Stimulated activated naive CD8-positive, alpha-beta T cell treated with anti-CD3 and anti-CD28 coated beads, Interleukin-15, Interleukin-2, amounts not matched to agents 100 U/mL and 50 U/mL, for 24 hours (primary cell): ENCODE measurements at regions not wholly inside any gene's neighbourhood (a gene's known extent, or its start where the extent isn't known, plus 50 kb on each side); places are given as distances from the start of the nearest gene placed in this dataset.
"Not testable (repeated sequence)": the region's sequence is repeated elsewhere in the genome, so short reads cannot be mapped to it uniquely, and the experiment has no call there.

Source experiments
- ATAC-seq: fragments of 150-1000 bp; cut with Tn5 transposase; one replicate; pipeline ENCODE4 v1.10.0; 2021
- DNase-seq: peaks from one replicate; pipeline ENCODE4 v3.0.0; 2021

DNA sequence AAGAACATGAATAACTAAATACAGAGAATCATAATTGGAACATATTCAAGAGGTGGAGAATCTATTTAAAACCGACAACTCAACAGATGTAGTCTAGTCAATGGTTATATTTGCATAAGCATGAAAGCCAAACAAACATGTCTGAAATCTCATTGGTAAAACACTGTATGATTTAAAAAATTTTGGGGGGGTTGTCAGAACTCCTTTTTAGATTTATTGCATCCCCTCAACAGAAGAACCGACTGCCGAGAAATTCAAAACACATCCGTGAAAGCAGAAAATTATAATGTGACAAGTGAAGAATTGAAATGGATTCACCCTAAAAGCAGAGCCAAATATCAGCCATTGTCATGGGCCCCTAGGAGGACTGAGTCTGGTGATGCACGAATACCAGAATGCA is 633.4 kb upstream of the KCNMB2 start:
- DNase-seq: no peak
- ATAC-seq: no peak

DNA sequence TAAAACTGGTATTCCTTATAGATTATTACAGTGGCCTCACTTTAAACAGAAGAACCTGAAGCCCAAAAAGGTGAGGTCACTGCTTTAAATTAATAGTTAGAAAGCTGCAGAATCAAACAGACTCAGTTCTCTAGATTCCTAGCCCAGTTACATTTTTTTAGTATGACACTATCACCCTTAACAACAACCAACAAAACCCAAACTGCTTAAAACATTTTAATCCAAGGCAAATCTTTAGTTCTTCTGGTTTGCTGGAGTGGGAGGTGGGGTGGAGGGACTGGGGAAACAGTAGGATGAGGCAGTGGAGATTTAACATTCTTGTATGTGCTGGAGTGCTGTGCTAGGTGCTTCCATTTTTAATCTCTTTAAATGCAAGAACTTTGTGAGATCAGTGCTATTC is 631.6 kb upstream of the KCNMB2 start:
- no peak for DNase-seq
- ATAC-seq: no peak

DNA sequence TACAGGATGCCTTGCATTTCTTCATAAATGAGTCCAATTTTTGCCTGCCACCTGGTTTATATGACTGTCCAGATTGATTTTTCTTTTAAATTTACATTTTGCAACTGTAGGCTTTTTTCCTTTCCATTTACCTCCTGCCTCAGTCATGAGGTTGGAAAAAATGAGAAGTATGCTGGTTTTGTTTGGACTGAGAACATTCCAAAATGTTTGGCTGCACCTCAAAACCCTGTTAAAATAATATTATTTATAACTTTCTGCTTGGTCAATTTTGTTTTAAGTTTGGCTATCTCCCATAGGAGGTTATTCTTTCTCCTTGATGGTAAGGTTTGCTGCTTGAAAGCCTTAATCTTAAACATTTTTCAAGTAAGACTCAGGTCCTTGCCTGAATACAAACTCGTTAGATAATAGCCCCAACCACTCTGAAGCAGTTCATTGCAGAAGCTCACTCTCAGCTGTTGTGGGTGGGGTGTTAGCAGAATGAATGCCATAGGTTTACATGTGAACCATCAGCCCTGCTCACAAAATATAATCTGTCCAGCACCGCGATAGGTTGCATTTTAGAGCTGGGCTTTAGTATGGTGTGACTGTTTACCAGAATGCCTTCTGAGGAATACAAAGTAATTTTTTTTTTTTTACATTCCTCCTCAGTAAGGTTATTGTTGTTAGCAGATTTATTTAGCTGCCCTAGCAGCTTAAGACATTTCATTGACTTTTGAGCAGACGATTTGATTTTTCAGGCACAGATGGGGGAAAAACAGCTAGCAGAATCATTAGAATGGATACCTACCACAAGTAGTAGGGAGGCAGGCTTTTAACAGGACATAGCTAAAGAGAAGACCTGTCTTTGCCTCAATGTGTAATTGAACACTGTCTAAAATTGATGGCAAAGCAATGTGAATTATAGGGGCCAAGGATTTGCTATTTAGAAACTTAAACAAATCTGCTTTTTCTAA is 630.8 kb upstream of the KCNMB2 start:
- ATAC-seq (no peak), DNase-seq (no peak)

DNA sequence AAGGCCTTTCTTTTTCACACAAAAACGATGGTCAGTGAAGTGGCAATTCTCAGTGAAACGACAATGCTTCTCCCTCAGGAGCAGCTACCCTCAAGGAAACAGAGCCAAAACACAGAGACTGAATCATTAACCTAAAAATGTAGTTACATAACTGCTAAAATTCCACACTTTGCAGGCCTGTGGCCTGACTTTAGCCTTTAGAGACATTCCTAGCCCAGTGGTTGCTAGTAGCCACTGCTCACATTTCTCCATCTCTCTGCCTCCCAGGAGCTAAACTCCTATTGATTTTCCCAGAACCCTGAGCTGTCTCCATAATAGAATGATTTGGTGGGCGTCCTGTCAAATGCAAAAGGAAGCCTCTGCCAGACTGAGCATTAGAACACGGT is 630.1 kb upstream of the KCNMB2 start:
- DNase-seq (no peak), ATAC-seq (no peak)

DNA sequence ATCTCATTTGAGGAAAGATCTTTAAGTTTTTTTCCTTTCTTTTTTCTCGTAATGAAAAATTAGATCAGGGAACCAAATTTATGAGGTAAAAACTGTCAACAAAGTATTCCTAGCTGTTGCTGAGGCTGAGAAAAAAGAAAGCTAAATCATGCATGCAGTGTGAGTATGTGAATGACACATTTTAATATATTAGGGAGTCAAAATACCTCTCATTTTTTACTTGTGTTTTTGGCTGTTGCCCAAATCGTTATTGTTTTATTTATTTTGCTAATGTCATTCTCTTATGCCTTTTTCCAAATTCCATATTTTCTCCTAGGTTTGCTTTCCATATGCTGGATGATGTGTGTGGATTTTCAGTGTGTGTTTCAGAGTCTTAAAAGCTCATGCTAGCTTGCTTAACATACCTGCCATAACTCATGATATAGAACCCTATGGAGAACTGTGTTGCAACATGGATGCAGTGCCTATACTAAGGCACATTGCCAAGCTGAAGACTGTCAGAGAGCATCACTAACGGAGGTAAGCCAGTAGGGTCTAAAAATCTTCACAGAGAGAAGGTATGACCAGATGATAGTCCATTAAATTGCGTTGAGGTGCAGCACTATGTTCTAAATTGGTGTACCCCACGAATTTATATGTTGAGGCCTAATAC is 629.5 kb upstream of the KCNMB2 start:
- DNase-seq: no peak
- ATAC-seq: no peak

DNA sequence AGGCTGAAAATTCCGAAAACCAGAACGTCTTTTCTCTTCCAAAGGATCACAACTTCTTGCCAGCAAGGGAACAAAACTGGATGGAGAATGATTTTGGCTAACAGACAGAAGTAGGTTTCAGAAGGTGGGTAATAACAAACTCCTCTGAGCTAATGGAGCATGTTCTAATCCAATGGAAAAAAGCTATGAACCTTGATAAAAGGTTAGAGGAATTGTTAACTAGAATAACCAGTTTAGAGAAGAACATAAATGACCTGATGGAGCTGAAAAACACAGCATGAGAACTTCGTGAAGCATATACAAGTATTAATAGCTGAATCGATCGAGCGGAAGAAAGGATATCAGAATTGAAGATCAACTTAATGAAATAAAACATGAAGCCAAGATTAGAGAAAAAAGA is 626.7 kb upstream of the KCNMB2 start:
- not testable (repeated sequence) for ATAC-seq, DNase-seq

DNA sequence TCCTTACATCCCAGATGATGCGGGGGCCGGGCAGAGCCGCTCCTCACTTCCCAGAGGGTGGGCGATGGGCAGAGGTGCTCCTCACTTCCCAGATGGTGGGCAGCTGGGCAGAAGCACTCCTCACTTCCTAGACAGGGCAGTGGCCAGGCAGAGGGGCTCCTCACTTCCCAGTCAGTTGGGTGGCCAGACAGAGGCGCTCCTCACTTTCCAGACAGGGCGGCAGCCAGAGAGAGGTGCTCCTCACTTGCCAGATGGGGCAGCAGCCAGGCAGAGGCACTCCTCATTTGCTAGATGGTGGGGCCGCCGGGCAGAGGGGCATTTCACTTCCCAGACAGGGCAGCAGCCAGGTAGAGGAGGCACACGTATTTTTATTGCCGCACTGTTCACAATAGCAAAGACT is 622.0 kb upstream of the KCNMB2 start:
- DNase-seq (no peak), ATAC-seq (no peak)

DNA sequence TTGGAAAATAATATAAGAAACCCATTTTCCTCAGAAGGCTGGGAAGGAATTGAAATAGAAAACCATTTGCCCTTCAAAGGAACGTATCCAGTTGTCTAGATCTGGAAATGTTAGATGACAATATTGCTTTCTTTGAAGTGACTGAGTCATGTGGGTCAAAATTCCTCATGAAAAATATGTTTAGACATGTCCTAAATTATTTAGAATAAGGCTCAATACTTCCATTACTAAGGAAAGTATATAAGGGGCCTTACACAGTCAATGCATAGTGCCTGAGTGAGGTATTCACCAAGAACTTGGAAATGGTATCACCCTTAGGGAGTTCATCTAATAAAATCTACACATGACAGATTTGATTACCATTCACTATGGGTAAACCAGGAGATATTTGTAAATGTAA is 619.8 kb upstream of the KCNMB2 start:
- DNase-seq (no peak), ATAC-seq (no peak)

DNA sequence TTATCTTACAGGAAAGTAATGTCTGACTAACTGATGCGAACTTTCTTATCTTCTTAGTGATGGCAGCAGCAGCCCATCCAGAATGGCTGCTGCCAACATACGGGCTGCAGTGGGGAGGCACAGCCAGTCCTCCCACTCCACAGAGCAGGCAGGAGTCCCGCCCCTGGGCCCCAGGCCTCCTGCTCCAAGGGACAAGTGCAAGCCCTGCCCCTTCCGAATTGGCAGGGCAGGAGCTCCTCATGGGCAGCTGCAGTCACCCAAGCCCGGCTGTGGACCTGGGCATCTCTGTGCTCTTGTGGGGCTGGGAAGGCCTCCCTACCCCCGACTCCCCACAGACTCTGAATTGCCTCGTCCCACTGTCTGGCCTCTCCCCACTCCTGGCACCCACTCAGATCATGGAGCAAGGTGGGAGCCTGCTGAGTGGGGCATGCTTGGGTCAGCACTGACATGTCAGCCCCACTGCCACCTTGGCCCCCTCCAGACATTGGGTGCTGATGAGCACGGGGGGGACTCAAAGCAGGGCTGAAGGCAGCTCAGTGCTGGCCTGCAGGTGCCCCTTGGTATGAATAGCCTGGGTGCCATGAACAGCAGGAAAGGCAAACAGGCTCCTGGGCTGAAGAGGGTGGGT is 618.9 kb upstream of the KCNMB2 start:
- ATAC-seq (peak; percentile 14), DNase-seq (no peak)

DNA sequence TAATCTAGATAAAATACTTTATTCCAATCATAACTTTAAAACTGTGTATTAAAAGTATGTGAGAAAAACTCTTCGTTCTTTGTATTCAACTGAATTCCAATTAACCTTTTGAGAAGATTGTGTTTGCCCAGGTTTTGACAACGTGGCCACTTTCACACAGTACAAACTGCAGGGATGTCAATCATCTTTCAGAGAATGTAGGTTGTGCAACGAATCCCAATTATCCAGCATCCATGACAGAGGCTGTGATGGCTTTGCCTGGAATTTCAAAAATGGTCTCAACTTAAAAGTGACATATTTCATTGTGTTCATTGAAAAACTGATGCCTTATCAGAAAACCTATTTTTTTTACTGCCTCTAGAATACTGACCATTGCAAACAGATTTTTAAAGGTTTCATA is 615.1 kb upstream of the KCNMB2 start:
- ATAC-seq (no peak), DNase-seq (no peak)

DNA sequence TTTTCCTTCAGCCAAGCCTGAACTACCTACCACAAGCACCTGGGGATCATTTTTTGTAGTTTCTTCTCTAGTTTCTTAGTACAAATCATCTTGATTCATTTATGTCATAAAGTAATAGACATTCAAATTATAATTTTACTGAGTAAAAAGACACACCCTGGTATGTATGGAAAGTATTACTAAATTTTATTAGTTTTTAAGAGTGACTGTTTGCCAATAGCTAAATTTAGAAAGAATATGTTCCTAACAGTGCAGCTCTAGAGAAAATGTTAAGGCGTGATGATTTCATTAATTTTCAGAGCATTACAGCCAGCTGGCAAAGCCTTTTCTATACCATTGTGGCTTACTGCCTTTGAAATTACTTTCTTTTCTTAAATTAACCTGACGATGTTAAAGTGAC is 612.0 kb upstream of the KCNMB2 start:
- no peak for ATAC-seq

DNA sequence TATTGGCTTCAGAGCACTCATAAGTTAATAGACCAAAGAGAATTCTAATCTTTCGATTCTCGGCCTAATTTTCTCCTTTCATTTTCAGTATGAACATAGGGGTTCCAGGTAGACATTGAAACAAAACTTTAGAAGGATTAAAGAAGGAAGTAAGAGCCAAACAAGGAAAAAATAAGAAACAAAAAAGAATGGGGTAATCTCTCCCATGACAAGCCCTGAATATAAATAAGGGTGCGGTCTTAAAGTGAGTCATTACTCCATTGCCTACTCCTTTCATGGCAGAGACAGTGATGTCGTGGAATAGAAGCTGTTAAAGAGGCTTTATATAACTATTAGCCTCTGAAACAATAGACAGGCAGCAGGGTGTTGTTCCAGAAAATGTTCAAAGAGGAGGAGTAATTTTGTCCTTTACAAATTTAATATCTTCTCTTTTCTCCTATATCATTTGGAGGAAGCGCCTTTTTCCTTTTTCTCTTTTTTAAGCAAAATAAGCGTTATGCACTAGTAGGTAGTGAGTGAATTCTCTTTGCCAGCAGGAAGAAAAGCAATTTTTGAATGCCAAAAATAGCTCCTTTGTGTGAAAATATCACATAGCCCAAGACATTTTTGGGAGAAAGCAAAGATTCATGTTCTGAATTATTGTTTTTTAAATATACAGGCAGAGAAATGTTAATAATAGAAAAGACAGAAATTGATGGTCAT is 607.9 kb upstream of the KCNMB2 start:
- ATAC-seq: peak; percentile 52
- DNase-seq: no peak

More for the DNA sequence above, 612.0 kb upstream of the KCNMB2 start:
- no peak for DNase-seq

DNA sequence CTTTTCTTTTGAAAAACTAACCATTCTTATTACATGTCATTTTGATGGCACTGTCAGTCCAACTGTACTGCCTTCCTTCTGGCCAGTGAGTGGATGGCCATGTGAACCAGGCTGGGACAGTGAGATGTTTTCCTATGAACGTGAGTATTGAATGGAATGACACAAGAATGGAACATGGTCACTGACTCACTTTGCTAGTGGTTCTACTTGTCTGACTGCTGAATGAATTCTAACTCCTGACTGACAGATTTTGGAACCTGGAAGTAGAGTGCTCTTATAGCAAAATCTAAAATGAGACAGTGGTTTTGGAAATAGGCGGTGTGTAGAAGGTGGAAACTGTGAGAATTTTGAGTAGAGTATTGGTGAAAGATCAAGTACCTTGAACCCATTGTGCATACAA is 606.9 kb upstream of the KCNMB2 start:
- ATAC-seq: no peak

DNA sequence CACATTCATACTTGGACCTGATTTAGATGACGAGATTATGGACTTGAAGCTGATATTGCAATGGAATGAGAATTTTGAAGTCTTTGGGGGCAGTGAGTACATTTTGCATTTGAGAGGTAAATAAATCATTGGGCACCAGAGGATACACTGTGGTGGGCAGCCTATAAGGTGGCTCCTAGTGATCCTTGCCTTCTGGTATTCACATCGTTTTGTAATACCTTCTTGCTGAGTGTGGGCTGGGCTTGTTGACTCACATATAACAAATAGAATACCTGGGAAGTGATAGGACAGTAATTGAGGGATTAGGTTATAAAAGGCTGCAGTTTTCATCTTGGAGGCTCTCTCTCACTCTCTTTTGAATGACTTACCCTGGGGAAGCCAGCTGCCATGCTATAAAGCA is 605.5 kb upstream of the KCNMB2 start:
- DNase-seq: no peak
- ATAC-seq: no peak

More for the DNA sequence above, 606.9 kb upstream of the KCNMB2 start:
- no peak for DNase-seq

DNA sequence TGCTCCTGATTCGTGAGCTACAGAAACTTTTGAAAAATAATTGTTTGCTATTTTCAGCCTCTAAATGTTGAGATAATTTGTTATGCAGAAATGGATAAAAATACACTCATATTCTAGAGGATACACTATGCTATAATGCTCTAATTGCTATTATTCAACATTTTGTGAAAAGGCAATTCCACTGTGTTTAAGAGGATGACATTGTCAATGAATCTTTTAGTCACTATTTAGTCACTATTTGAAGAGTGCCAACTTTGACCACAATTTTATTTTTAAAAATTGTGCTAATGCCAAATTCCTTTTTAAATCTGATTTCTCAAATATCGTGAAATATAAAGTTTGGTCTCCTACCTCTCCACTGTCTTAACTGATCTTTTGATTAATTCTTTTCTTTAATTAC is 604.9 kb upstream of the KCNMB2 start:
- DNase-seq: no peak
- no peak for ATAC-seq

DNA sequence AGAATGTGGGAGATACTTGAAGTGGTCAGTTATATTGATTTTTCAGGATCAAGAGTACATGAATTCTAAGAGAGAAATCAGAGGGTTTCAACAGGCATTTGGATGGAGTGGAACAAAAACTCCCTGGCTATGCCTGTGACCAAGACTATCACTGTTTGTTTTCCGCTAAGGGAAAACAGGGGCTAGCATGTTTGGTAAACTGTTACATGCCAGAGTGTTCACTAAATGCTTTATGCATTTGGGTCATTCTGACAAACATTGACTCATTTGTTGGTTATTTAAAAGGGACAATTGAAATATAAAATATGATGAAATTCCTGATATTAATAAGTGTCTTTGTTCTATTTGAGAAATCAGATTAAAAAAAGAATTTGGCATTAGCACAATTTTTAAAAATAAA is 603.9 kb upstream of the KCNMB2 start:
- DNase-seq: no peak
- no peak for ATAC-seq

DNA sequence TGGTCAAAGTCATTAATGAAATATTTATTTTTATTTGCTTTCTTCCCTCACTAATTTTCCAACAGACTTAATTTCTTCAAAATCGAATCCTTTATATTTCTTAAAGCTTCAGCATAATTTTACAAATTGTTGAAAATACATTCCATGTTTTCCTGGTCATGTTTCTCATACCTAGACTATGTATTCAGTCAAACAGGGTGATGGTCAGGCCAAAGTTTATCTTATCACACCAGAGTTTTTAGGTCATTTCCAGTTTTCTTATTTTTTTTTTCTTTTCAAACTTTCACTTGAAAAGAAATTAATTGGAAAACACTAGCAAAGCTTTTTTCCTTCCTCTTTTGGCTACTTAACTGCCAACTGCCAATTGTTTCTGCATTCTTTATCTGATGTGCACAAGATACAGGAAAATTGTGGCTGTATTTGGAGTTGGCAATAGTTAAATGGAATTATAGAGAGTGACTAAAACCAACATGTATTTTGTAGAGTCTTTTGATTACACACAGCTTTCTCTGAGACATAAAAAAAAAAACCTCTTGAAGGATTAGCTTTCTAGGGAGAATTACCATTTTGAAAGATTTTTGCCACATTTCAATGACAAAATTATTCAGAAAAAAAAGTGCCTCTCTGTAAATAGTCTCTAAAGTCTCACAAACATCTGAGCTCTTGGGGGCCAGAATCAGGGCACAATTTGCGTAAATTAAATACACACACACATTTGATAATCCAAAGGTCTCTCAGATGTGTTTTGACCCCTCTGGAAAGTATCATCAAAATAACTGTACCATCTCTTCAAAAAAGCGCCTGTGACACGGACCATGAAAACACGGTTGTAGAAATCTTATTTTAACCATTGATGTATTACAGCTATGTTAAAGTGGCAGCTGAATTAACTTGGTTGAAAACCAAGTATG is 603.2 kb upstream of the KCNMB2 start:
- no peak for DNase-seq

DNA sequence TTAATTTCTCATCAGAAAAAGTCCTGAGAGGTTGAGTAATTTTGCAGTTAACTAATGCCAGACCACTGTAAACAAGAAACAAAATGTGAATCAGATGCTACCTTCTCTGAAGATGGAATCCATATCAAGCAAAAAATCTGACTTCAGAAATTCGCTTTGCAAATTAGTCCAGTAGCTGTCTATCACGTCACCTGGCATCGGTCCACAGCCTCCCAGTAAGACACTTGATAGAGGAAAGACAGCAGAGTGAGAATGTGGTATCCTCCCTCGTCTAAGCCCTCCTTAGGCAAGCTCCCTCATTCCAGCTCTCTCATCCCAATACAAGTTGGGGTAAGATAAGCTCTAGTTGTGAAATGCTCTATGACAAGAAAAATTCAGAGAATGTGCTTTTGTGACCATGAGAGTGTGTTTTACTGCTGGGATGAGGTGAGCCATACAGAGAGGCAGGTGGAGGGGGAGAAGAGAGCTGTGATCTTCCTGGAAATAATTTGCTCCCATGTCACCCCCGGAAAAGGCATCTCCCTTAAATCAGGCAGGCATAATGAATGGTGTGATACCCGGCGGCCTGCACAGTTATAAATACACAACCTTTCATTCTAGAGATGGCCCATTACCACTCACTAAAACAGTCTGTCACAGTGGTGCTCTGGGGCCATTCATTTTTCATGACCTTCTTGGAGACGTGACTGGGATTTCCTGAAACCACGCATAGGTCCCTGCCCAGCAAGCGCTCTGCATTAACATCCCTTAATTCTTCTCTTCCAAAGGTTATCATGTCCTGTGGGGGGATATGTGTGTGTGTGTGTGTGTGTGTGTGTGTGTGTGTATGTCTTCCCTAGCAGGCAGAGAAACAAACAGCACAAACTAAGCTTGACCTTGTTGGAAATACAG is 602.0 kb upstream of the KCNMB2 start:
- ATAC-seq: no peak
- DNase-seq: no peak

More for the DNA sequence above, 603.2 kb upstream of the KCNMB2 start:
- ATAC-seq: no peak

DNA sequence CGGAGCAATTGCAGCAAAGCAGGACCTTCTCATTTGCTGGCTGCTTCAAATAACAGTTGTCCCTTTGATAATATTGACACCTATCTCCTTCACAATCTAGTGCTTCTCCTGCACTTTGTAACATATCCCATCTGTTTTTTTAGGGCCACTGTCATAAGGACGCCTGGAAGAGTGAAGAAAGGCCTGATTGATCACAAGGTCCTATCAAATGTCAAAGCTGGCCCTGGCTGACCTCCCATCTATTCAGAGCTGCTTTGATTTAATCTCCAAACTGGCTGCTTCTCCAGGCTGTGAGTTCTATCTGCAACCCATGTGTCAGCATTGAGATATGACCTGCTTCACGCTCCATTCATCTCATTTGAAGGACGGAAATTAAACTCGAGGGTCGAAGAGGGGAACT is 601.2 kb upstream of the KCNMB2 start:
- DNase-seq: no peak
- no peak for ATAC-seq

DNA sequence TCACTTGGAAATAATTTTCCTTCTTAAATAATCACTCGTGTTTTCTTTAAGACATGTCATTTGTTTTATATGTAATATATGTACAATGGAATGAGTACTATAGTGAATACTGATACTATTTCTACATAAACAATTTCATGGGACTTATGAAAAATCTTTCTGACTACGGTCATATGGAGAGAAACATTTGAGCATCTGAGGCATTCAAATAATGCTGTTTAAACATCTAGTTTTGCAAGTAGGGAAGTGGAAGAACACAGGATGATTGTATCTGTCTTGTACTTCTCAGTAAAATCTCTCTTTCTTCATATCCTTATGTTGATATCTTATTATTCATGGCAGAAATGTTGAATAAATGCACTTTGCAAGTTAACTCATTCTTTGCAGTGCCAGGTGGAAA is 599.5 kb upstream of the KCNMB2 start:
- DNase-seq (no peak), ATAC-seq (no peak)
